Suprapubic skin (tissue), 4 donors: ENCODE measurements at regions not wholly inside any gene's neighbourhood (a gene's known extent, or its start where the extent isn't known, plus 50 kb on each side); places are given as distances from the start of the nearest gene placed in this dataset.

Source experiments
- CTCF ChIP-seq, 2 donors: fragments of 200-600 bp in 1 of 2; fragments of 450-650 bp in 1 of 2; sonication (generic) in 1 of 2; IDR thresholded peaks; one replicate each; pipeline ENCODE4 v1.5.1; 2016 to 2019; ENCODE audit warnings: antibody characterized with exemption in 2 of 2, mild to moderate bottlenecking in 1 of 2, moderate library complexity in 1 of 2
- EP300 ChIP-seq: sonication (generic); formaldehyde crosslinking; IDR thresholded peaks from one replicate; pipeline ENCODE4 v1.6.1; 2017; ENCODE audit warnings: antibody characterized with exemption
- POLR2A ChIP-seq, 2 donors: fragments of 450-650 bp; IDR thresholded peaks; one replicate each; pipeline ENCODE4 v1.6.1; 2017; ENCODE audit warnings: antibody characterized with exemption in 2 of 2, mild to moderate bottlenecking in 2 of 2, moderate library complexity in 2 of 2
- POLR2AphosphoS5 ChIP-seq, 3 donors: sonication (generic); formaldehyde crosslinking; IDR thresholded peaks; one replicate each; pipeline ENCODE4 v1.6.1; 2017; ENCODE audit warnings: antibody characterized with exemption in 3 of 3

GRCh38 chr13:90557626-90558025, 789.9 kb upstream of the MIR17HG start:
- TF ChIP-seq CTCF (IDR thresholded peaks at IDR 0.05) (no peak), POLR2A (IDR thresholded peaks at IDR 0.05) (no peak), POLR2AphosphoS5 (IDR thresholded peaks at IDR 0.05) (no peak), EP300 (no peak)
